ENCODE measurements at regions not wholly inside any gene's neighbourhood (a gene's known extent, or its start where the extent isn't known, plus 50 kb on each side); places are given as distances from the start of the nearest gene placed in this dataset.

- no peak for DNase-seq (ENCODE audit: low spot score)
- TF ChIP-seq CTCF (IDR thresholded peaks at IDR 0.05), result no peak
- no peak overlapping the region for H3K4me3 ChIP-seq
These were observed 100.4 kb upstream of the MLN start for GRCh38 chr6:33904050-33904746.

DNA sequence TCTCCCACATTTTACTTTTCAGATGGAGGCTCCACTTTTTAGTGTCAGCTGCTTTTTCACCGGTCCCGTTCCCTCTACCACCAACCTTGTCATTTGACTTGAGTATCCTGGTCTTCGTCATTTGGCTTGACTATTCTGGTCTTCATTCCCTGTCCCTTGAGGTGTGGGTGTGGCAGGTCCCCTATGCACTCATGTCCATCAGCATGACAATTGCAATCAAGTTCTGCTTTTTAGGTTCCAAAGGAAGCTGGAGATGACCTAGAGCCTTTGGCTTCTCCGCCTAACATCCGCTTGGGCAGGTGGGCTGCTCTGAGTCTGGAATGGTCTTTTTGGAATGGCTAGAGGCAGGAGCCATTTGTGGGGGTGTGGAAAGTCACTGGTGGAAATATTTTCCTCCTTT, 99.8 kb upstream of the MLN start:
- H3K27ac ChIP-seq, result no peak overlapping the region

More at GRCh38 chr6:33904050-33904746, 100.4 kb upstream of the MLN start:
- no peak overlapping the region for H3K27ac ChIP-seq

GRCh38 chr6:33902457-33902853, 98.7 kb upstream of the MLN start:
- Histone ChIP-seq H3K27ac (no peak overlapping the region), H3K4me3 (no peak overlapping the region)
- TF ChIP-seq CTCF (IDR thresholded peaks at IDR 0.05), result no peak
- no peak for DNase-seq (ENCODE audit: low spot score)

More for the DNA sequence above, 99.8 kb upstream of the MLN start:
- no peak for TF ChIP-seq CTCF (IDR thresholded peaks at IDR 0.05)
- H3K4me3 ChIP-seq, result no peak overlapping the region
- DNase-seq (ENCODE audit: low spot score), result no peak

GRCh38 chr6:33901822-33902456, 98.1 kb upstream of the MLN start:
- TF ChIP-seq CTCF (IDR thresholded peaks at IDR 0.05), result no peak
- Histone ChIP-seq H3K4me3 (no peak overlapping the region), H3K27ac (no peak overlapping the region)
- DNase-seq (ENCODE audit: low spot score), result no peak

DNA sequence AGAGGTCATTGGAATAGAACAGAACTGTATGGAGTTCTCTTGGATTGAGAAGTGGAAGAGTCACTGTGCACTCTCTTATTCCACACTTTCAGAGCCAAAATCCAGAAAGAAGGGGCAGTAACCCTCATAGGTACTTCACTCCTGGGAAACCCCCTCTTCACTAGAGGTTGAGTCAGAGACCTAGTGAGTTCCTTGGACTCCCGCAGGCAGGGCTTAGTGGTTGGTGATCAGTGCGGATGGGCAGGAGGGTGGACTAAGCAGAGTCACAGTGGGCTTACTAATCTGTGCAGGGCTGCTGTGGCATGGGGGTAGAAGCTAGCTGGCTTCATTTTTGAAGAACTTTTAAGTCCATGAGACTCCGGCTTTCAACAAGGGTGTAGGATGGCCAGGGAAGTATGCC, 95.0 kb upstream of the MLN start:
- Histone ChIP-seq H3K4me3 (no peak overlapping the region), H3K27ac (no peak overlapping the region)
- DNase-seq (ENCODE audit: low spot score), result no peak
- no peak for TF ChIP-seq CTCF (IDR thresholded peaks at IDR 0.05)

DNA sequence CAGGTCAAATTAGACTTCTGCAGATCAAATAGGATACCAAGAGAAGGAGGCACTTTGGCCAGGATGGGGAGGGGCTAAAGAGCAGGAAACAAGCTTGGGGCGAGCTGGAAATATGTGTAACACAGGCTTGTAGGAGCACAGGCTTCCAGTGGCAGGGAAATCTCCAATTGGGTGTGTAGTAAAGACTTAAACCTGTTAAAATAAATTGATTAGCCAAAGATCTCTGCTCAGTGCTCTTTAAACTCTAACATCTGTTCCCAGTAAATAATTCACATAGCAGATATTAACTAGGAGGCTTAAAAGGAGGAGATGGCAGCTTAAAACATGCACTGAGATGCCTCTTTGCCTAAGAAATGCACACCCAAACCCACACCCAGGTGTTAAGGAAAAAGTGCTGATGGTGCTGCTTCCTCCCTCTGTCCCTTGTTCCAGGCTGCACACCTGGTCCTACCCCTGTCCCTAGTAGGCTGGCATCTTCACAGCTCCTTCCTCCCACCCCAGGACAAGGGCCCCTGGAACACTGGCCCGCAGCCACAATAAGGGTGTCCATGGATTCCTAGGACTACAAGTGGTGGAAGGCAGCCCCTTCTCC, 93.5 kb upstream of the MLN start:
- H3K27ac ChIP-seq, result peak overlapping the region in 1 of 2 donors; percentile 57
- TF ChIP-seq CTCF (IDR thresholded peaks at IDR 0.05), result no peak
- H3K4me3 ChIP-seq, result no peak overlapping the region
- no peak for DNase-seq (ENCODE audit: low spot score)

Measured in coronary artery (tissue), 2 donors.